GM11168 (cell line): ENCODE measurements at regions not wholly inside any gene's neighbourhood (a gene's known extent, or its start where the extent isn't known, plus 50 kb on each side); places are given as distances from the start of the nearest gene placed in this dataset.
"Not testable (repeated sequence)": the region's sequence is repeated elsewhere in the genome, so short reads cannot be mapped to it uniquely, and the experiment has no call there.

Experiments used
- in situ Hi-C: fragments of 300-500 bp; cut with MboI; formaldehyde crosslinking; loops from one replicate; pipeline ENCODE4 v1.12.0; 2022; ENCODE audit warnings: low sequenced_read_pairs; ENCODE audit not compliant: unreplicated experiment

GRCh38 chr12:89163918-89164317 lies 188.4 kb downstream of the DUSP6 start:
- in situ Hi-C loops = no loop called here

GRCh38 chr12:89162589-89163261 lies 189.6 kb downstream of the DUSP6 start:
- in situ Hi-C loops = no loop called here

DNA sequence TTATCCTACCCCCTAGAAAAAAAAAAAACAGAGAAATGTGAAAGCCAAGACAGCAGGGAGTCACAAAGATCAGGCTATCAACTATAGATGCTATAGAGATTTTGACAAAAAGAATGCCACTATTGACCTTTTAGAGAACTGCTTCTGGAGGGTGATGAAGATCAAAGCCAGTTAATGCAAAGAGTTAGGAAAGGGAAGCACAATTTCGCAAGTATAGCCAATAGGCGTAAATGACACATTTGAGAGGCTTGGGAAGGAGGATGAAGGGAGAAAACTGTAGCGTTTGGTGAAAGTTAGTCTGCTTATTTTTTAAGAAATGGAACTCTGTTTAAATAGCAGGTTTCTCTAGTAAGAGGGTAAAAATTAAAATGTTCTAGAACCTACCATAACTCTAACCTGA lies 190.7 kb downstream of the DUSP6 start:
- in situ Hi-C loops = no loop called here

DNA sequence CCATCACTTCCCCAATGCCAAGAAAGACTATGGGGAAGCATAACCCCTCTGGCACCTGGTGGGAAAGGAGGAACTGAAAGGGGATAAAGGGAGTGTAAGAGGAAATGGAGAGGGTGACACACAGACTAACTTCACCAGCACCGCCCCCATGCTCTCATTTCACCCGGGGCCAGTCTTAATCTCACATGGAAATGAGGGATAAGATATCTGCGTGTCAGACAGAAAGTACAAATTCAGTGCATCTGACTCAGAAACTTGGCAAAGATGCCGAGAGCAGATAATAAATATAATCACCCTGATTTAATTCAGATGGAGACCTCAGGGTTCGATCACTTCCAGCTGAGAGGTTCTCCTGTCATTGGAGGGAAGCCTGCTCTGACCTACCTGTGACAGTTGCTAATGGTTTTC lies 191.6 kb downstream of the DUSP6 start:
- in situ Hi-C loops = no loop called here

DNA sequence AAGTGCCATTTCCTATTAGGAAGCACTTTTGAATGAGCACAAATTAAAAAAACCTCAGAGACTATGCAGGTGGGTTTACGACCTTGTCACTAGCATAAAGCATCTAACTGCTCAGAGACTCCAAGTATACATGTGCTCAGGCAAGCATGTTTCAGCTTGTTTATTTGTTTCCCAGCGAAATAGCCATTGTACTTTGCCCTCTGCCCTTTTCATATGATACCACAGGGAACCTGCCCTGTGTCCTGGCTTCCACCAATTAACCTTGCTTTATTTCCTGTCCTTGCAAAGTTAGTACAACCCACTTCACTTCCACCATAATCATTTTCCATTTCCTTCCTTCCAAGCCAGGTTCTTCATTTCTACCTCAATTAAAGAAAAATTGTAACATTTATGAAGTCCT lies 194.9 kb downstream of the DUSP6 start:
- in situ Hi-C loops = no loop called here

- in situ Hi-C loops = no loop called here
Measured at GRCh38 chr12:89156862-89157262, 195.4 kb downstream of the DUSP6 start.

- in situ Hi-C loops = no loop called here
Measured at GRCh38 chr12:89156340-89156739, 196.0 kb downstream of the DUSP6 start.

GRCh38 chr12:89155826-89156225 lies 196.5 kb downstream of the DUSP6 start:
- in situ Hi-C loops = no loop called here

DNA sequence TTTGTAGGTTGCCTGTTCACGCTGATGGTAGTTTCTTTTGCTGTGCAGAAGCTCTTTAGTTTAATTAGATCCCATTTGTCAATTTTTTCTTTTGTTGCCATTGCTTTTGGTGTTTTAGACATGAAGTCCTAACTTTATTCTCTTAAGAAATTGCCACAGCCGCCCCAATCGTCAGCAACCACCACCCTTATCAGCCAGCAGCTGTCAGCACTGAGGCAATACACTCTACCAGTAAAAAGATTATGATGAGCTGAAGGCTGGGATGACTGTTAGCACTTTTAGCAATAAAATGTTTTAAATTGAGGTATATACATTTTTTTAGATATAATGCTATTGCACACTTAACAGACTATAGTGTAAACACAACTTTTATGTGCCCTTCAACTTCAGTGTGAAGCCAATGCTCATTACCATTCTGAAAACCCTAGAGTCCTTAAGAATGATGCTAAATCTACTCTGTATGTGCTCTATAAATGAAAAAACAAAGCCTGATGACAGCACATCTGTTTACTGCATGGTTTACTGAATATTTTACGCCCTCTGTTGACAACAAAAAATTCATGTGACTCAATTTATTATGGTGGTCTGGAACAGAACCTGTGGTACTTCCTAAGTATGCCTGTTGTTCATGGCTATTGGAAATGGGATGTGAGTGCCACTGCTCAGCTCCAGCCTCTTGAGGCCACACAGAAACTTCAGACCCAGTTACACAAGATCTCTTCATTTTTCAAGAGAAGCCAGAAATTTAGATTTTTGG lies 197.4 kb downstream of the DUSP6 start:
- in situ Hi-C loops = no loop called here

GRCh38 chr12:89153341-89153740 lies 199.0 kb downstream of the DUSP6 start:
- in situ Hi-C loops = no loop called here

DNA sequence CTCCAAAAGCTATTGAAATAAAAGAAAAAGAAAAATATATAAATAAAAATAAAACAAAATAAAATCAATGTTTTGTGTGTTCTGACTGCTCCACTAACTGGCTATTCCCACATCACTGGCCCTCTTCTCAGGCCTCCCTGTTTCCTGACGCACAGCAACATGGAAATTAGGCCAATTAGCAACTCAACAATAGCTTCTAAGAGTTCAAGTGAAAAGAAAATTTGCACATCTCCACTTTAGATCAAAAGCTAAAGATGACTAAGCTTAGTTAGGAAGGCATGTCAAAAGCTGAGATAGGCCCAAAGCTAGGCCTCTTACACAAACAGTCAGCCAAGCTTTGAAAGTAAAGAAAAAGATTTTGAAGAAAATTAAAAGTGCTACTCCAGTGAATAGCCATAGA lies 200.8 kb downstream of the DUSP6 start:
- in situ Hi-C loops = no loop called here

DNA sequence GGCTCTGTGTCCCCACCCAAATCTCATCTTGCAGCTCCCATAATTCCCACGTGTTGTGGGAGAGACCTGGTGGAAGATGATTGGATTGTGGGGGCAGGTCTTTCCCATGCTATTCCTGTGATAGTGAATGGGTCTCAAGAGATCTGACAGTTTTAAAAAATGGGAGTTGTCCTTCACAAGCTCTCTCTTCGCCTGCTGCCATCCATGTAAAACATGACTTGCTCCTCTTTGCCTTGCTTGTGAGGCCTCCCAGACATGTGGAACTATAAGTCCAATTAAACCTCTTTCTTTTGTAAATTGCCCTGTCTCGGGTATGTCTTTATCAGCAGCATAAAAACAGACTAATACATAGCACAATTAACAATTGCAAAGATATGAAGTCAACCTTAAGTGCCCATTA lies 201.5 kb downstream of the DUSP6 start:
- in situ Hi-C loops = not testable (repeated sequence)

DNA sequence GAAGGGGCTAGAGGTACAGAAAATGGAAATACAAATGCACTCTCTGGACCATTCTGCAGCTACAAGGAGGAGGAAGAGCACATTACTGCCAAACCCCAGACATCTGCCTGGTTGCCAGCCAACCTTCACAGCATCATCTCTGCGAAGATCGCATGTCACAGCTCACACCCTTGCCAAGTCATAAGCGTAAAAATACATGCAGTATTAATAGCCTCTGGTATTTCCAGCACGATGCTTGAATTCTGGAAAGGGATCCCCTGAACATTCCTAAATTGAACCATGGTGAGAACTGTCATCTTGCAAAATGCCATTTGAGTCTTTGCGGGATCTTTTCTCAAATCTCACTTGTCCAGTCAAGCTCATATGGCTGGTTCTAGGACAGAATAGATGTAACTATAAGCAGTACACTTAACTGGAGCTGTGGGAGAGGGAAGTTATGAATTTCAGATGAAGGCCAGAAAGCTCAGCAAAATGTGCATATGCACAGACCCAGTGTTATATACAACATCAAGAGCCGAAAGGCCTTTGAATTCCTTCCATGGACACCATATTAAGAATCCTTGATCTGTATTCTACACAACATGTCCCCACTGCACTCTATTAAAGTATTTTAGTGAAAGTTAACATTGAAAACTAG lies 211.6 kb downstream of the DUSP6 start:
- in situ Hi-C loops = no loop called here

- in situ Hi-C loops = no loop called here
Measured at GRCh38 chr12:89140141-89140540, 212.2 kb downstream of the DUSP6 start.

GRCh38 chr12:89139390-89139789 lies 212.9 kb downstream of the DUSP6 start:
- in situ Hi-C loops = no loop called here

DNA sequence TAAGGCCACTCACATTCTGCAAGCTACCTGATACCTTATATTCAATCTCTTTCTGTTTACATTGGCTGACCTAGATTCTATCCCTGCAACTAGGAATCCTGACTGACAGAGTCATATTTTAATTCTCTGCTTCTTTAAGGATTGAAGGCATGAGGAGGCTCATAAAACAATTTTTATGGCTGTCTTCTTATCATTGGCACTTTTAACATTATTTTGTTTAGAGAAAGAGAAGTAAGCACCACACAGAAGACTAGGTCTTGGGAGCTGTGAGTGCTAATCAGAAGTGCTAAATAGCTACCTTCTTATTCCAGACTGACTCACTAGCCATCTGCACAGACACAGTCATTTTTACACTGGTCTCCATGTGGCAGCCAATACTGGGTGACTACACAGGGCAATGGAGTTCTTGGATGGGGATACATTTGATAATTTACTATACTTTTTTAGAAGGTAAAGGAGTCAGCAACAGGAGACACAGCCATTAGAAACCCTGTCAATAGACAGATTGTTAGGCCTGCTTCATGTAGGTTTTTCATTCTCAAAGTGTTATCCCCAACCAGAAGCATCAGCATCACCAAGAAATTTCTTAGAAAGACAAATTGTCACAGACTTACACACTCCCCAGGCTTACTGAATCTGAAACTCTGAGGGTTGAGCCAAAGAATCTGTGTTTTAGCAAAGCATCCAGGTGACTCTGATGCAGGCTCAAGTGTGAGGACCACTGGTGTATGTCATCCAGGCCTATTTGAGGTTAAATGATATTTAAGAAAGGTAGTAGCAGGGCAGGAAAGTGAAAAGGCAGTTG lies 214.1 kb downstream of the DUSP6 start:
- in situ Hi-C loops = no loop called here

DNA sequence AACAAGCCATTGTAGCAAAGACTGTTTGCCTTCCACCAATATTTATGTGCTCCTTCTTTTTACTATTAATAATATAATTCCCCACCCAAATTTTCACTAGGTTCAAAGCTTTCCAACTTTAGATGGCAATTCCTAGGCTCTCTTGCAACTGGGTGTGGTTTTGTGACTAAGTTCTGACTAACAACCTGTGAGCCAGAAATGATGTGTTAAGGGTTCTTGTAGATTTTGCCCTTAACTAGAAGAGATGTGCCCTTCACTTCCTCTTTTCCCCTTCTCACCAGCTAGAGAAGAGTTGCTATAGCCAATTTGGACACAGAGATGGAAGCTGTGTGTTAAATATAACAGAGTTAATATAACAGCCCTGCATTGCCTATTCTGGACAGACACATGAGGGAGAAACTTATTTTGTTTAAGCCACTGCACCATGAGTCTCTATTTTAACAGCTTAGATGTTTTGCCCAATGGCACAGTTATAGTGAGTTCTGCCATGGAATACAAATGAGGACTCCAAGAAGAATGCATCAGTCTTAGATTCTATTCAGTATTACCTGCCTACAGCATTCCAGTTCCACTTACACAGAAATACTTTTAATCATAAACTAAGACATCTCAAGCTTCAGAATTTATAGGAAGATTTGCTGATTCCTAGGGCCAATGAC lies 216.2 kb downstream of the DUSP6 start:
- in situ Hi-C loops = no loop called here

DNA sequence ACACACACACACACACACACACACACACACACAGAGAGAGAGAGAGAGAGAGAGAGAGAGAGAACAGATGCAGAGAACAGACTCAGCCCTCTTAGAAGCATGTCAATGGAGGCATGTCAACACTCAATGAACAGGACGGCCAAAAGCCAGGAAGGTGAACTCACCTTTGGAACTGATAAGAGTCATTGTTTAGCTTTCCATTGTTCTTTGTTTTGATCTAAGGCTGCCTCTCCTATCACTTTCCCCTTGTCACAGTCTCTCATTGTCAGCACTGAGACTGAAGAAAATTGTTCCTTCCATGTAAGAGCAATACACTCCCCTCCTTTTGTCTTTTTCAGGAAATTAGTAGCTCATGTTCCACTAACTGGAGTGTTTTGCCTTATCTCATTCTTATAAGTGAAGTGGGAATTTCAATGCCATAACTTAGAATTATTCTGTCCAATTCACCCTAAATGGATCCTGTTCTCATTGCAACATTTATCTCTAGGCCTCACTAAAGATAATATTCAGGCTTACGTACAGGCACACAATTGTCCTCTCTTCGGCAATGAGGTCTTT lies 218.0 kb downstream of the DUSP6 start:
- in situ Hi-C loops = no loop called here

DNA sequence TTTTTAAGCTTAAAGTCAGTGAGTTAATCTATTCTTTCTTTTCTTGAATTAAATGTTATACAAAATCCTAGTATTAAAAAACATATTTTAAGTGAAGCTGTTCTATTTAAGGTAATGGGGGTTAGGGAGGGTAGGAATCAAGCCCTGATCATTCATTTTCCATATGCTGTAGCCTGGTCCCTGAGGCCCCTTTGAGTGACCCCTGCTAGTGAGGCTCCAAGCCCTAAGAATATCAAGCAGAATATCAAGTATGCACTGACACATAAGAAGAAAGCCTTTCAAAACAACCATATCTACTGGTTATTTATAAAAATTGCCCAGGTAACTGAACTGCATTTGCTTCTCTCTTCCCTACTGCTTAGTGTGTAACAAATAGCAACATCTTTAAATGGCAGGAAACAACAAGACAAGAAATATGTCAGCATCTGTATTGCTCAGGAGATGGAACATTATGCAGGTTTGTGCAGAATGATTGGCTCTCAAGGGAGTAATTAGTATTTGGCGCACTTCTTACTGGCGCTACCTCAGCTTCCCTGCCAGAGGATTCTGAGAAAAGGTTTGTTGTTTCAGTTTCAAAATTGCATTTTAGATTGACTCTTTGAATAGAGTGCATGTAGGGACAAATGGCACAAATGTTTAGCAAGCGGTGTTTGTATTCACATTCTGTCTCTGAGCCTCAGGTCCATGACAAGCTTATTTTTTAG lies 223.0 kb downstream of the DUSP6 start:
- in situ Hi-C loops = no loop called here
